ENCODE measurements at regions not wholly inside any gene's neighbourhood (a gene's known extent, or its start where the extent isn't known, plus 50 kb on each side); places are given as distances from the start of the nearest gene placed in this dataset.
A peak's percentile ranks its signal among the peaks of the same experiment; 100 is the strongest.

DNA sequence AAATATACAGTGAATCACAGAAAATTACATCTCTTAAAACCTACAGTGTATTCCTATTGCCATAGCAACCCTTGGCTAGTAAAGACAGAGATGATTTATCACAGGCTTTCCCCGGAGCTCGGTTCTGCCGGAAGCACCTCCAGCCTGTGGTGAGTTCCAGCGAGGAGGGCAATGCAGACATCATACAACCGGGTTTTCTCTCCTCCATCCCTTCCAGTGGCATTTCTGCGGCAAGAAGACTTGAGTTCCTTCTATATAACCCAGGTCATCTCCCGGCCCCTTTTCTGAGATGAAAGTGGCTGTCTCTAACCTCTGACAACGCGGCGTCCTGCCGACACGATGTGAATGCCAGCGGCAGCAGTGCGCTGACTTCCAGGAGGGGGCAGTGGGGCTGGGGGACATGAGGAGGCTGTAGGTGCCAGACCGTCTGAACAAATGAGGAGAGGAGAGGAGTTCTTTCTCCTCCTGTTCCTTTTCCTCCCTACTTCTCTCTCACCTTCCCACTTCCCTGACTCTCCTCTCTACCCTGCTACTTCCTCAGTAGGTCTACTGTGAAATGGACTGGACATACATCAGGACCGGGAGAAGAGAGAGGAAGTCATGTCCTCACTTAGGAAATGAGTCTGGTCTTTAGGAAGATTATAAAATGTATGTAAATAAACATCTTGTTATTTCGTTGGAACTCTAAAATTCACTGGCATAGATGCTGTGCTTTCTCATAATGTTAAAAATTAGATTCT is 68.6 kb upstream of the MAX start:
- no peaks in the 10 kb centered on the region; the same call in 1 of the 2 replicates for H3K4me1 ChIP-seq (ENCODE audit: insufficient read depth)
- ATAC-seq: peak; percentile 85
- H3F3A ChIP-seq (replicated peaks; ENCODE audit: low read depth): no peaks in the 10 kb centered on the region
- no peaks in the 10 kb centered on the region for H3K36me3 ChIP-seq (ENCODE audit: insufficient read depth)
- peak overlapping the region; percentile 64; the same call in 1 of the 2 replicates for H3K4me2 ChIP-seq
- no peaks in the 10 kb centered on the region for H3K9me2 ChIP-seq (ENCODE audit: insufficient read depth)
- Mint-ChIP-seq H3K27ac (no peak overlapping the region), H3K36me3 (ENCODE audit: low read depth) (no peaks in the 10 kb centered on the region), H3K4me3 (no peak overlapping the region), H3K27me3 (ENCODE audit: insufficient read depth, low read depth, poor library complexity) (no peaks in the 10 kb centered on the region), H3K4me1 (peaks cover 17% of the 10 kb centered on the region), H3K9me3 (no peaks in the 10 kb centered on the region)
- no peaks in the 10 kb centered on the region for H3K27me3 ChIP-seq (ENCODE audit: insufficient read depth)
- DNase-seq (ENCODE audit: low spot score): peak; percentile 73
- no peaks in the 10 kb centered on the region for H3K79me2 ChIP-seq (replicated peaks; ENCODE audit: insufficient read depth)
- no peak overlapping the region for H3K27ac ChIP-seq (ENCODE audit: low read depth)
- H4K20me1 ChIP-seq (replicated peaks; ENCODE audit: insufficient read depth): no peaks in the 10 kb centered on the region
- H3K4me3 ChIP-seq: no peak overlapping the region; the same call in 1 of the 2 replicates
- H2AFZ ChIP-seq: peak overlapping the region; percentile 95
- TF ChIP-seq ZNF114 (CRISPR knock-in tag; IDR thresholded peaks at IDR 0.05) (no peak), CTCF (conservative IDR thresholded peaks at IDR 0.05; ENCODE audit: low read depth in 2 of 2) (peak; percentile 55 to 69), ETS1 (IDR thresholded peaks at IDR 0.05) (no peak)

DNA sequence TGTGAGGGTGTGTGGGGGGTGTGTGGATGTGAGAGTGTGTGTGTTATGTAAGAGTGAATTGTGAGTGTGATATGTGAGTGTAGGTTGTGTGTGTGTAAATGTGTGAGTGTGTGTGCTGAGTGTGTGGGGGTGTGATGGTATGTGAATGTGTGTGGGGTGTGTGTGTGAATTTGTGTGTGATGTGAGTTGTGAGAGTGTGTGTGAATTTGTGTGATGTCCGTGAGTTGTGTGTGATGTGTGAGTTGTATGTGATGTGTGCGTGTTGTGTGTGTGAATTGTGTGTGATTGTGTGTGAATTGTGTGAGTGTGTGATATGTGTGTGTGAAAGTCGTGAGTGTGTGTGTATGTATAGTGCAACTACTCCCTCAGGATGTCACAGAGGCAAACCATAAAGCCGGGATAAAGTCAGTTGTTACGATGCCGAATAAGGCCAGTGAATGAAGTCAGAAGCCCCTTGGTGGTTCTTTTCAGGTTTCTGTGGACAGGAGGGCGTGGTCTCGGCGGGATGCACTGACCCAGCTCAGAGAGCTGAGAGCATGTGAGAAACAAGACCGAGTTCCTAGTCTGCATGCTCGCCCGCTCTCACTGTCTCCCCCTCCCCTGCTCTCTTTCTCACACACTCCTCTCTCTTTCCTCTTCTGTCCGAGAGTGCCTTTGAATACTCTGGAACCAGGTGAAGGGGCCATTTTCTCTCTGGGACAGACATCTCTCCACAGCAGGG is 71.8 kb upstream of the MAX start:
- H3F3A ChIP-seq (replicated peaks; ENCODE audit: low read depth): no peaks in the 10 kb centered on the region
- Mint-ChIP-seq H3K9me3 (no peaks in the 10 kb centered on the region), H3K27ac (no peak overlapping the region; the same call in 1 of the 2 replicates), H3K27me3 (ENCODE audit: insufficient read depth, low read depth, poor library complexity) (no peaks in the 10 kb centered on the region), H3K4me1 (peaks cover 31% of the 10 kb centered on the region), H3K4me3 (no peak overlapping the region), H3K36me3 (ENCODE audit: low read depth) (no peaks in the 10 kb centered on the region)
- no peaks in the 10 kb centered on the region for H3K79me2 ChIP-seq (replicated peaks; ENCODE audit: insufficient read depth)
- peak; percentile 72 for DNase-seq (ENCODE audit: low spot score)
- ATAC-seq: peak; percentile 90
- peak overlapping the region; percentile 34; the same call in 1 of the 2 replicates for H3K4me3 ChIP-seq
- no peaks in the 10 kb centered on the region for H3K9me2 ChIP-seq (ENCODE audit: insufficient read depth)
- H3K4me1 ChIP-seq (ENCODE audit: insufficient read depth): peaks cover 5% of the 10 kb centered on the region
- no peak overlapping the region for H3K27ac ChIP-seq (ENCODE audit: low read depth)
- no peaks in the 10 kb centered on the region for H4K20me1 ChIP-seq (replicated peaks; ENCODE audit: insufficient read depth)
- peak overlapping the region; percentile 52; the same call in 1 of the 2 replicates for H3K4me2 ChIP-seq
- peak overlapping the region; percentile 98 for H2AFZ ChIP-seq
- TF ChIP-seq POLR2AphosphoS5 (IDR thresholded peaks at IDR 0.05; ENCODE audit: low read depth): no peak
- no peak for TF ChIP-seq EZH2phosphoT487 (IDR thresholded peaks at IDR 0.05; ENCODE audit: unreplicated experiment)
- TF ChIP-seq ETS1 (IDR thresholded peaks at IDR 0.05): no peak
- TF ChIP-seq STAT1 (IDR thresholded peaks at IDR 0.05; ENCODE audit: unreplicated experiment): no peak
- H3K36me3 ChIP-seq (ENCODE audit: insufficient read depth): no peaks in the 10 kb centered on the region
- no peaks in the 10 kb centered on the region for H3K27me3 ChIP-seq (ENCODE audit: insufficient read depth)

Data from GM23338 (cell line).